Karpas-422 (cell line): ENCODE measurements at regions not wholly inside any gene's neighbourhood (a gene's known extent, or its start where the extent isn't known, plus 50 kb on each side); places are given as distances from the start of the nearest gene placed in this dataset.

Experiments
- DNase-seq: peaks from one replicate; pipeline ENCODE4 v3.0.0-alpha.2; 2015
- H2AFZ ChIP-seq: fragments of 200-600 bp; sonication (generic); 2 replicates; pipeline ENCODE4 v1.6.1; 2014; ENCODE audit warnings: antibody characterized with exemption, low read length, mixed read lengths
- H3K27ac ChIP-seq: fragments of 200-600 bp; sonication (generic); 2 replicates; pipeline ENCODE4 v1.5.1; 2014; ENCODE audit warnings: mild to moderate bottlenecking, low read length, moderate library complexity
- H3K27me3 ChIP-seq: fragments of 200-600 bp; sonication (generic); 2 replicates; pipeline ENCODE4 v1.6.1; 2014; ENCODE audit warnings: low read length, mixed read lengths
- H3K36me3 ChIP-seq: fragments of 200-600 bp; sonication (generic); 2 replicates; pipeline ENCODE4 v1.6.1; 2014; ENCODE audit warnings: low read length, mixed read lengths; ENCODE audit not compliant: insufficient read depth
- H3K4me1 ChIP-seq: fragments of 200-600 bp; sonication (generic); 2 replicates; pipeline ENCODE4 v1.6.1; 2014; ENCODE audit warnings: mild to moderate bottlenecking, low read length, mixed read lengths
- H3K4me2 ChIP-seq: fragments of 200-600 bp; sonication (generic); 2 replicates; pipeline ENCODE4 v1.6.1; 2014; ENCODE audit warnings: low read length, low read depth, mild to moderate bottlenecking; ENCODE audit not compliant: poor library complexity, severe bottlenecking
- H3K4me3 ChIP-seq: fragments of 200-600 bp; sonication (generic); 2 replicates; pipeline ENCODE4 v1.5.1; 2014; ENCODE audit warnings: mild to moderate bottlenecking, antibody characterized with exemption, low read length, mixed read lengths
- H3K79me2 ChIP-seq: fragments of 200-600 bp; sonication (generic); 2 replicates; pipeline ENCODE4 v1.6.1; 2014; ENCODE audit warnings: mild to moderate bottlenecking, low read length, mixed read lengths
- H3K9ac ChIP-seq: fragments of 200-600 bp; sonication (generic); 2 replicates; pipeline ENCODE4 v1.6.0; 2014; ENCODE audit warnings: low read length
- H3K9me2 ChIP-seq: fragments of 200-600 bp; sonication (generic), shearing (Covaris generic); replicated peaks from 2 replicates; pipeline ENCODE4 v1.6.0; 2014; ENCODE audit warnings: mild to moderate bottlenecking, low read length, moderate library complexity; ENCODE audit not compliant: insufficient read depth
- H3K9me3 ChIP-seq: fragments of 300-700, 200-600 bp; sonication (generic); 2 replicates; pipeline ENCODE4 v1.6.1; 2014; ENCODE audit warnings: low read length, mixed read lengths
- H4K20me1 ChIP-seq: fragments of 200-600 bp; sonication (generic); 2 replicates; pipeline ENCODE4 v1.6.1; 2014; ENCODE audit warnings: mild to moderate bottlenecking, antibody characterized with exemption, low read length, low read depth; ENCODE audit not compliant: insufficient read depth

- Histone ChIP-seq H3K4me1 (no peaks in the 10 kb centered on the region), H3K9me2 (no peaks in the 10 kb centered on the region)
- DNase-seq: no peak
Measured at GRCh38 chr4:123127875-123128274, 205.5 kb upstream of the NUDT6 start.

GRCh38 chr4:123133397-123134050, 211.1 kb upstream of the NUDT6 start:
- Histone ChIP-seq H3K4me3 (no peak overlapping the region), H3K9me2 (no peaks in the 10 kb centered on the region), H3K9me3 (no peaks in the 10 kb centered on the region), H3K9ac (no peak overlapping the region), H3K36me3 (no peaks in the 10 kb centered on the region), H2AFZ (no peak overlapping the region), H3K4me1 (no peaks in the 10 kb centered on the region), H3K27me3 (no peaks in the 10 kb centered on the region), H3K27ac (no peak overlapping the region), H4K20me1 (no peaks in the 10 kb centered on the region), H3K79me2 (no peaks in the 10 kb centered on the region), H3K4me2 (no peak overlapping the region)
- no peak for DNase-seq

More at GRCh38 chr4:123127875-123128274, 205.5 kb upstream of the NUDT6 start:
- Histone ChIP-seq H3K4me3 (no peak overlapping the region), H3K4me2 (no peak overlapping the region), H3K36me3 (no peaks in the 10 kb centered on the region), H3K27me3 (no peaks in the 10 kb centered on the region), H3K9me3 (no peaks in the 10 kb centered on the region), H2AFZ (no peak overlapping the region), H4K20me1 (no peaks in the 10 kb centered on the region), H3K27ac (no peak overlapping the region), H3K79me2 (no peaks in the 10 kb centered on the region), H3K9ac (no peak overlapping the region)

- Histone ChIP-seq H3K27ac (no peak overlapping the region), H2AFZ (no peak overlapping the region), H3K4me2 (no peak overlapping the region), H3K79me2 (no peaks in the 10 kb centered on the region), H3K4me3 (no peak overlapping the region), H3K4me1 (peaks cover 7% of the 10 kb centered on the region), H3K9ac (no peak overlapping the region), H3K27me3 (no peaks in the 10 kb centered on the region), H3K9me2 (no peaks in the 10 kb centered on the region; the same call in 1 of the 2 replicates), H4K20me1 (no peaks in the 10 kb centered on the region), H3K36me3 (no peaks in the 10 kb centered on the region), H3K9me3 (no peaks in the 10 kb centered on the region)
- no peak for DNase-seq
Measured at GRCh38 chr4:123144616-123145015, 222.2 kb upstream of the NUDT6 start.

GRCh38 chr4:123158576-123158975, 236.2 kb upstream of the NUDT6 start:
- H4K20me1 ChIP-seq: no peaks in the 10 kb centered on the region
- no peaks in the 10 kb centered on the region for H3K9me3 ChIP-seq
- no peaks in the 10 kb centered on the region for H3K9me2 ChIP-seq
- no peaks in the 10 kb centered on the region for H3K27me3 ChIP-seq
- H3K79me2 ChIP-seq: no peaks in the 10 kb centered on the region
- no peaks in the 10 kb centered on the region for H3K4me1 ChIP-seq
- H3K4me3 ChIP-seq: no peak overlapping the region
- no peaks in the 10 kb centered on the region for H3K36me3 ChIP-seq
- no peak overlapping the region for H3K9ac ChIP-seq
- no peak overlapping the region for H3K4me2 ChIP-seq
- DNase-seq: no peak
- no peak overlapping the region for H3K27ac ChIP-seq
- H2AFZ ChIP-seq: no peak overlapping the region

GRCh38 chr4:123159479-123159878, 237.1 kb upstream of the NUDT6 start:
- DNase-seq: no peak
- H3K4me2 ChIP-seq: no peak overlapping the region

GRCh38 chr4:123162859-123163258, 233.7 kb upstream of the SPRY1 start:
- no peaks in the 10 kb centered on the region for H3K36me3 ChIP-seq
- no peaks in the 10 kb centered on the region for H3K9me3 ChIP-seq
- no peaks in the 10 kb centered on the region for H3K4me1 ChIP-seq
- no peaks in the 10 kb centered on the region for H3K27me3 ChIP-seq
- H3K9me2 ChIP-seq: no peaks in the 10 kb centered on the region
- no peak overlapping the region for H3K9ac ChIP-seq
- no peak for DNase-seq
- H2AFZ ChIP-seq: no peak overlapping the region
- no peak overlapping the region for H3K4me3 ChIP-seq
- H3K79me2 ChIP-seq: no peaks in the 10 kb centered on the region
- H3K27ac ChIP-seq: no peak overlapping the region
- no peaks in the 10 kb centered on the region for H4K20me1 ChIP-seq
- no peak overlapping the region for H3K4me2 ChIP-seq

More at GRCh38 chr4:123159479-123159878, 237.1 kb upstream of the NUDT6 start:
- Histone ChIP-seq H3K36me3 (no peaks in the 10 kb centered on the region), H3K27ac (no peak overlapping the region), H3K4me1 (no peaks in the 10 kb centered on the region), H3K9me2 (no peaks in the 10 kb centered on the region), H2AFZ (no peak overlapping the region), H3K9ac (no peak overlapping the region), H4K20me1 (no peaks in the 10 kb centered on the region), H3K79me2 (no peaks in the 10 kb centered on the region), H3K27me3 (no peaks in the 10 kb centered on the region), H3K9me3 (no peaks in the 10 kb centered on the region), H3K4me3 (no peak overlapping the region)

- H3K79me2 ChIP-seq: no peaks in the 10 kb centered on the region
- no peaks in the 10 kb centered on the region for H3K9me3 ChIP-seq
- H3K4me1 ChIP-seq: no peaks in the 10 kb centered on the region
- H3K4me2 ChIP-seq: no peak overlapping the region
- H2AFZ ChIP-seq: no peak overlapping the region
- H3K9me2 ChIP-seq: no peaks in the 10 kb centered on the region
- H3K36me3 ChIP-seq: no peaks in the 10 kb centered on the region
- no peak overlapping the region for H3K4me3 ChIP-seq
- no peaks in the 10 kb centered on the region for H3K27me3 ChIP-seq
- no peak overlapping the region for H3K27ac ChIP-seq
- DNase-seq: no peak
- no peaks in the 10 kb centered on the region for H4K20me1 ChIP-seq
- H3K9ac ChIP-seq: no peak overlapping the region
Measured at GRCh38 chr4:123163501-123163900, 233.1 kb upstream of the SPRY1 start.

- Histone ChIP-seq H3K9ac (no peak overlapping the region), H3K79me2 (no peaks in the 10 kb centered on the region), H2AFZ (no peak overlapping the region), H3K4me1 (no peaks in the 10 kb centered on the region), H3K9me2 (no peaks in the 10 kb centered on the region), H3K27ac (no peak overlapping the region), H4K20me1 (no peaks in the 10 kb centered on the region), H3K27me3 (no peaks in the 10 kb centered on the region), H3K4me3 (no peak overlapping the region), H3K36me3 (no peaks in the 10 kb centered on the region), H3K9me3 (no peaks in the 10 kb centered on the region), H3K4me2 (no peak overlapping the region)
- DNase-seq: no peak
Measured at GRCh38 chr4:123166023-123166422, 230.6 kb upstream of the SPRY1 start.
